Islet precursor cell (in vitro differentiated cells): ENCODE measurements at regions not wholly inside any gene's neighbourhood (a gene's known extent, or its start where the extent isn't known, plus 50 kb on each side); places are given as distances from the start of the nearest gene placed in this dataset.
"Not testable (repeated sequence)": the region's sequence is repeated elsewhere in the genome, so short reads cannot be mapped to it uniquely, and the experiment has no call there.

Experiments
- DNase-seq: peaks from one replicate; pipeline ENCODE4 v3.0.0-alpha.2; 2018

DNA sequence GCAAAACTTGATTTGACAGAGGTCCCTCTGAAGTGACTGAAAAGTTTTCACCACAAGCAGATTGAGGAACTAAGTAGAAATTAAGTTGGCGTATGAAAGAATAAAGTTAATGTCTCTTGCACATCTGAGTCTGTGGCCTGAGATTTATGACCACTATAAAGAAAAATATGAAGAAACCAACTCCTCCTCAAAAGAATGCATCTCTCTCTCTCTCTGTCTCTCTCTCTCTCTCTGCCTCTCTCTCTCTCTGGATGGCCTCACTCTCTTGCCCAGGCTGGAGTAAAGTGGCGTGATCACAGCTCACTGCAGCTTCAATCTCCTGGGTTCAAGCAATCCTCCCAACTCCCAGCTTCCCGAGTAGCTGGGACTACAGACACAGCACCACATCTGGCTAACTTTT, 55.2 kb downstream of the RPL22L1 start:
- DNase-seq: no peak

DNA sequence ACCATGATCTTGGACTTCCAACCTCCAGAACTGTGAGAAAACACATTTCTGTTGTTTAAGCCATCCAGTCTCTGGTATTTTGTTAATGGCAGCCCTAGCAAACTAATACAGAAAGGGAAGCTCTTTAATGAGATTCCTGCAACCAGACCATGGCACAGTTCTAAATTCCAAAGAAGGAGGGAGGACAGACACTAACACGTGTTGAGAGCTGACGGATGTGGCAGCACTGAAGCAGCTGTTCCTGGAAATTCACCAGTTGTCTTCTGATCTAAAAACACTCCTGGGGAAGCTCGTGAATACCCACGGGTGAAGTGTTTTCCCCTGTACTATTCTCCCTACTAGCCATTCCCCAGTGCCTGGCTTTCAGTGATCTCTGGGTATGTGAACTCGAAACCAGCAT, 56.7 kb downstream of the RPL22L1 start:
- no peak for DNase-seq

- peak; percentile 87 for DNase-seq
Measured at GRCh38 chr3:170811928-170812591, 57.9 kb downstream of the RPL22L1 start.

DNA sequence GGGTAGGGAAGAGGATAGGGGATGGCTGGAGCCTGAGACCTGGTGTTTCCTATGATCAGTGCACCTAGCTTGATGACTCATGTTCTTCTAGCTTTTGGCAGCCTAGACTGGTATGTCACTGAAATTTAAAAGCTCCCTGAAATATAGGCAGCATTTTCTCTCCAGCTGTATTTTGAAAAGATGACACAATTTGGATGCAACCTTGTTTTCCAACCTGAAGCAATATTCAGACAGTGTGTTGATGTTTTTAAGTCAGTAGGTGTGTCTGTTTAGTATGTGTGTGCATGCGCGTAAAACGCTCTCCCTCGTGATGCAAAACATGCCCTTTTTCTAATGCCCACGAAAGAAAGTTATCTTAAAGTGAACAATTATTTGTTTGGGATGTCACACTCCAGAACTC, 58.5 kb downstream of the RPL22L1 start:
- DNase-seq: no peak

GRCh38 chr3:170809975-170810357, 60.0 kb downstream of the RPL22L1 start:
- no peak for DNase-seq

- peak; percentile 72 for DNase-seq
Measured at GRCh38 chr3:170809007-170809974, 60.7 kb downstream of the RPL22L1 start.

DNA sequence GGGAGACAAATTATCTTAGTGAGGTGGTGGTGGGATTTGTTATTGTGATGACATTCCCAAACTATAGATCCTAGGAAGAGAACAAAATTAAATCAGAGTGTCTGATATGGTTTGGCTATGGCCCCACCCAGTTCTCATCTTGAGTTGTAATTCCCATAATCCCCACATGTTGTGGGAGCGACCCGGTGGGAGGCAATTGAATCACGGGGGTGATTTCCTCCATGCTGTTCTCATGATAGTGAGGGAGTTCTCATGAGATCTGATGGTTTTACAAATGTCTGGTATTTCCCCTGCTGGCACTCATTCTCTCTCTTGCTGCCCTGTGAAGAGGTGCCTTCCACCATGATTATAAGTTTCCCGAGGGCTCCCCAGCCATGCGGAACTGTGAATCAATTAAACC, 62.0 kb downstream of the RPL22L1 start:
- no peak for DNase-seq

DNA sequence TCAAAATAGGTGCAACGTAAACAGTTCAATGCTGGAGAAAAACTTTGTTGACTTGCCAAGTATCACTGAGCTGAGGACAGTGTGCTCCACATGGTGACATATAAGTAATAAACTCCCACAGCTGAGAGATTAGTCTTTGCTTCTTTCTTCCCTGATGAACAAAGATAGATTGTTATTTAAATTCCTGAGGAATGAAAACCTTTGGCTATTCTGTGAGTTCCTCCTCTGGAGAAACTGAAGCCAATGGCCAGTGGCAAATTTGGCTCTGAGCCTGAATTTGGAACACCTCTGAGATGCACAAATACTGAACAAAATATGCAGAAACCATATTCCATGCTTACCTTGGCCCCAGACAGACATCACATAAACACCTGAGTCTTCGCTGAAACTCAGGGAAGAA, 63.3 kb downstream of the RPL22L1 start:
- no peak for DNase-seq

DNA sequence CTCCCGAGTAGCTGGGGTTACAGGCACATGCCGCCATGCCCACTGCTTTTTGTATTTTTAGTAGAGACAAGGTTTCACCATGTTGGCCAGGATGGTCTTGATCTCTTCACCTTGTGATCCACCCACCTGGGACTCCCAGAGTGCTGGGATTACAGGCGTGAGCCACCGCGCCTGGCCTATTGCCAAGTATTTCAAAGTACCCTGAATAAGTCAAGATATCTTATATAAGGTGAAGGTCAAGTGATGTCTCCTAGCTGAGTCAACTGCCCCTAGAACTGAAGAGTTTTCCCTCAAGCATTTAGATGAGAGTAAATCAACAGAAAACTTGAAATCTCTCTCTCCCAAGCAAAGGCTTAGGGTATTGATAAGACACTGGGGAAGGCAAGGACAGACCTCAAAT, 63.9 kb downstream of the RPL22L1 start:
- no peak for DNase-seq

- not testable (repeated sequence) for DNase-seq
Measured at GRCh38 chr3:170805296-170805695, 64.7 kb downstream of the RPL22L1 start.

DNA sequence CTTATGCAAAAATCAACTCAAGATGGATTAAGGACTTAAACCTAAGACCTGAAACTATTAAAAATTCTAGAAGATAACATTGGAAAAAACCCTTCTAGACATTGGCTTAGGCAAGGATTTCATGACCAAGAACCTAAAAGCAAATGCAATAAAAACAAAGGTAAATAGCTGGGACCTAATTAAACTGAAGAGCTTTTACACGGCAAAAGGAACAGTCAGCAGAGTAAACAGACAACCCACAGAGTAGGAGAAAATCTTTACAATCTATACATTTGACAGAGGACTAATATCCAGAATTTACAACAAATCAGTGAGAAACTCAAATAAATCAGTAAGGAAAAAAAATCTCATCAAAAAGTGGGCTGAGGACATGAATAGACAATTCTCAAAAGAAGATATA, 65.4 kb downstream of the RPL22L1 start:
- not testable (repeated sequence) for DNase-seq

GRCh38 chr3:170804078-170804477, 65.9 kb downstream of the RPL22L1 start:
- DNase-seq: no peak

DNA sequence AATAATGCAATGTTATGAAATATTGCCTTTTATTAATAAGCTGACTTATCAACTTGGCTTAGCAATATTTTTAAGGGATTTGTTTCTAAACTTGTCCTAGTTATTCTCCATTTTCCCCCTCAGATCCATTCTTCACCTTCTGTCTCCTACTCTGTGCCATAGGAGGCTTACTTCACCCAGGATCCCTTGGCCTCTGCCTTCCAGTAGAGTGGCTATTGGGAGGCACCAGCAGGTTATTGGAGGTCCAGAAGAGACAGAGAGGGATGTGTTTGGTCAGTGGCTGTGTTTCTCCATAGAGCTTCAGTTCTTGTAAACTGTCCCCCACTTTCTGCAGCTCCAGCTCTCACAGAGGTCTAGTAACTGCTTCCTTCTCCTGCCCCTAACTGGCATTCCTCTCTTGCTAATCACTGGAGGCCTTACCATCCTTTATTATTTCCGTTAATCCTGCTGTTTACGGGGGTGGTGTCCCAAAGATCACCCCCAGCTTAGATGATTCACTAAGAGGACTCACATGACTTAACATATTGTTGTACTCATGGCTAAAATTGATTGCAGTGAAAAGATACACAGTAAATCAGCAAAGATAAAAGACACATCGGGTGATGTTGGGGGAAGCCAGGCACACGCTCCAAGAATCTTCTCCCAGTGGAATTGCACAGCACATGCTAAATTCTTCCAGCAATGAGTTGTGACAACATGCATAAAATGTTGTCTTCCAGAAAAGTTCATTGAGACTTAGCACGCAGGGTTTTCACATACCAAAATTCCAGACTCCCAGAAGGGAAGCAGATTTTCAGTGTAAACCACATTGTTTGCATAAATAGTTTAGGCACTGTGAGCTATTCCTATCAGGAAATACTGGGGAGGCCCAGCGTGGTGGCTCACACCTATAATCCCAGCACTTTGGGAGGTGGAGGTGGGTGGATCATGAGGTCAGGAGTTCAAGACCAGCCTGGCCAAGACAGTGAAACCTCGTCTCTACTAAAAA, 67.5 kb downstream of the RPL22L1 start:
- DNase-seq: peak; percentile 55

- no peak for DNase-seq
Measured at GRCh38 chr3:170801597-170801996, 68.4 kb downstream of the RPL22L1 start.

GRCh38 chr3:170800275-170800674, 69.7 kb downstream of the RPL22L1 start:
- not testable (repeated sequence) for DNase-seq

DNA sequence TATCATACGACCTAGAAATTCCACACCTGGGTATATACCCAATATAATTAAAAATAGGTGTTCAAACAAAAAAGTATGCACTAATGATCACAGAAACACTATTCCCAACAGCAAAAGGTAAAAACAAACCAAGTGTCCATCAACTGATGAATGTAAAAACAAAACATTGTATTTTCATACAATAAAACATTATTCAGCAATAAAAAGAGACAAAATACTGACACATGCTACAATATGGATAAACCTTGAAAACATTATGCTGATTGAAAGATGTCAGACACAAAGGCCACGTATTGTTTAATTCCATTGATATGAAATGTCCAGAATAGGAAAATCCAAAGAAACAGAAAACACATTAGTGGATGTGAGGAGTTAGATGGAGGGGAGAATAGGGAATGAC, 71.0 kb downstream of the RPL22L1 start:
- no peak for DNase-seq

- no peak for DNase-seq
Measured at GRCh38 chr3:170797685-170798084, 72.3 kb downstream of the RPL22L1 start.

DNA sequence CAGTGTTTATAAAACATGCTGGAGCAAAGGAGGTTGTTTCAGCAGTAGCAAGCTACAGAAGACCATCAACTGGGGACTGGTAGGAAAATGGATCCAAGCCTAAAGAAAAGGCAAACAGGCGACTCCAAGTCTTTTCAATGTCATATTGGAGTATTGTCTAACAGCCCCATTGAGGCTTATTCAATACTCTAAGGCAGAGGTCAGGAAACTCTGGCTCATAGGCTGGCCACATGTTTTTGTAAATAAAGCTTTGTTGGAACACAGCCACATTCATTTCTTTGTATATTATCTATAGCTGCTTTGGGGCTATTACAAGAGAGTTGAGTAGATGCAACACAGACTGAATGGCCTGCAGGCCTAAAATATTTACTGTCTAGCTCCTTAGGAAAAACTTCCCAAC, 77.5 kb downstream of the RPL22L1 start:
- no peak for DNase-seq

DNA sequence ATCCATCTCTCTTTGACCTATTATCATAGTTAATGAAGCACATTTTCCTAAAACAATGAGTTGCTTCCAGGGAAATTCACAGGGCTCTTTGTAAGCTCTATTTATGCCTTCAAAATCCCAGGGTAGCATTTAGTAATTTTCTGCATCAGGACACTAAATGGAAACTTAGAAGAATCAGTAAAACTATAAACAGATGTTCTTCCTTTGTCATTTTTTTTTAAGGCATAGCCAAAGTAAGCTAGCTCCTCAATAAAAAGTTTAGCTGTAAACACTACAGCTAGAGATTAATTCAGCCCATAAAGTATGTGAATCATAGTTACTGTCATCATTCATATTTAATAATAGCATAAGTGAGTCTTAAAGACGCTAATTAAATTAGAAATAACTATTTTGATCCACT, 79.3 kb downstream of the RPL22L1 start:
- no peak for DNase-seq

GRCh38 chr3:170787464-170787863, 82.5 kb downstream of the RPL22L1 start:
- DNase-seq: no peak

DNA sequence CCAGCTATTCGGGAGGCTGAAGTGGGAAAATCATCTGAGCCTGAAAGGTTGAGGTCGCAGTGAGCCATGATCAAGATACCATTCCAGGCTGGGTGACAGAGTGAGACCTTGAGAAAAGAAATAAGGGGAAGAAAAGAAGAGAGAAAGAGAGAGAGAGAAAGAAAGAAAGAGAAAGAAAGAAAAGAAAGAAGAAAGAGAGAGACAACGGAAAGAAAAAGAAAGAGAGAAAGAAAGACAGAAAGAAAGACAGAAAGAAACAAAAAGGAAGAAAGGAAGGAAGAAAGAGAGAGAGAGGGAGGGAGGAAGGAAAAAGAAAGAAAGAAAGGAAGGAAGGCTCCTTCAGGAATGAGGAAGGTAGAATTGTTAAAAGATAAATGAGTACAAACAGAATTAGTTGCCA, 84.5 kb downstream of the RPL22L1 start:
- DNase-seq: no peak

DNA sequence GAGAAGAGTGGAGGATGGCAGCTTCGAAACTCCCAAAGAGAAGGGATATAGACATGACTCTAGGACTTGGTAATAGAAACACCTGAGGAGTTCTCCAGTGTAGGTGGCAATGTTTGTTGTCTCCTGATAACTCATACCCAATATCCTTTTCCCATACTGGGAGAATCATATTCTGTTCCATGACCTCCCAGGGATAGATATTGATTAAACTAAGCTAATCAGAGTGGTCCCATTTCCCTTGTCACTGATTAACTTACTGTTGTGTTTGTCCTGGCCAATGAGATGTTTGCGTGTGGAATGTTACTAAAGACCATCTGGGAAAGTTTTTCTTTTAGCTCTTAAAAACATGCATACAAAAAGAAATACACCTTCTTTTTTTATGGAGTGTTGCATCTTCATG, 85.6 kb downstream of the RPL22L1 start:
- DNase-seq: no peak

DNA sequence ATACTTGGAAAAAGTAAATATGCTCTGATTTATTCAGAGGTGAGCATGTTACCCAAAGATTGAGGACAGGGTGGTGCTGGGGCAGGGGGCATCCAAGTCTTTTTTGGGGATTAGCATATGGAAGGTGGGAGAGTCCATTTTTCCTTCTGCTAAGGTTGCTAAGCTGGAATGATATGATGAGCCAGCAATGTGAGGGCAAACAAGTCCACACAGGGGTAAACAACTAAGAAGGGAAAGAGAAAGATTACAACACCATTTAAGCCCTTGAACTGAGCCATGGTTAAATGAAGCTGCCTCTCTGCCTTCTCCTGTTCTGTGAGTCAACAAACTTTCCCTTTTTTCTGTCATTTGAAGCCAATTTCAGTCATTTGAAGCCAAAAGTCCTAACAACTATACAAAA, 89.0 kb downstream of the RPL22L1 start:
- no peak for DNase-seq
